ENCODE measurements at regions not wholly inside any gene's neighbourhood (a gene's known extent, or its start where the extent isn't known, plus 50 kb on each side); places are given as distances from the start of the nearest gene placed in this dataset.

GRCh38 chr16:22687031-22687530 lies 126.9 kb upstream of the HS3ST2 start:
- Histone ChIP-seq H3K36me3 (no peaks in the 10 kb centered on the region), H3K4me1 (no peaks in the 10 kb centered on the region), H3K4me3 (no peak overlapping the region), H3K27ac (no peak overlapping the region), H3K27me3 (peaks cover 0 to 3% of the 10 kb centered on the region in 2 donors), H3K9me3 (peaks cover 0 to 5% of the 10 kb centered on the region in 2 donors)
- DNase-seq (ENCODE audit: low spot score in 2 of 2) = no peak
- TF ChIP-seq POLR2A (IDR thresholded peaks at IDR 0.05) (no peak), POLR2AphosphoS5 (IDR thresholded peaks at IDR 0.05) (no peak), CTCF (IDR thresholded peaks at IDR 0.05) (no peak)
- intact Hi-C loops (cut with DNase I; ENCODE audit: low total_unique reads) = no loop called here

- Histone ChIP-seq H3K4me3 (no peak overlapping the region), H3K9me3 (peaks cover 0 to 5% of the 10 kb centered on the region in 2 donors), H3K36me3 (no peaks in the 10 kb centered on the region), H3K27ac (no peak overlapping the region), H3K27me3 (no peaks in the 10 kb centered on the region), H3K4me1 (no peaks in the 10 kb centered on the region)
- no peak for TF ChIP-seq POLR2AphosphoS5 (IDR thresholded peaks at IDR 0.05)
- intact Hi-C loops (cut with DNase I; ENCODE audit: low total_unique reads) = no loop called here
- DNase-seq (ENCODE audit: low spot score in 2 of 2) = no peak
Observed at GRCh38 chr16:22688463-22688862, 125.5 kb upstream of the HS3ST2 start.

- H3K36me3 ChIP-seq = no peaks in the 10 kb centered on the region
- no peaks in the 10 kb centered on the region for H3K4me1 ChIP-seq
- intact Hi-C loops (cut with DNase I; ENCODE audit: low total_unique reads) = no loop called here
- TF ChIP-seq CTCF (IDR thresholded peaks at IDR 0.05) (no peak), POLR2A (IDR thresholded peaks at IDR 0.05) (no peak), POLR2AphosphoS5 (IDR thresholded peaks at IDR 0.05) (no peak)
- H3K9me3 ChIP-seq = peaks cover 0 to 5% of the 10 kb centered on the region in 2 donors
- no peaks in the 10 kb centered on the region for H3K27me3 ChIP-seq
- H3K4me3 ChIP-seq = no peak overlapping the region
- no peak for DNase-seq (ENCODE audit: low spot score in 2 of 2)
- H3K27ac ChIP-seq = no peak overlapping the region
Observed at GRCh38 chr16:22688930-22689329, 125.0 kb upstream of the HS3ST2 start.

- intact Hi-C loops (cut with DNase I; ENCODE audit: low total_unique reads) = no loop called here
- no peak for DNase-seq (ENCODE audit: low spot score in 2 of 2)
- TF ChIP-seq CTCF (IDR thresholded peaks at IDR 0.05) (no peak), POLR2AphosphoS5 (IDR thresholded peaks at IDR 0.05) (no peak), POLR2A (IDR thresholded peaks at IDR 0.05) (no peak)
- Histone ChIP-seq H3K4me3 (no peak overlapping the region), H3K36me3 (no peaks in the 10 kb centered on the region), H3K27ac (no peak overlapping the region), H3K4me1 (no peaks in the 10 kb centered on the region), H3K9me3 (peaks cover 0 to 5% of the 10 kb centered on the region in 2 donors), H3K27me3 (no peaks in the 10 kb centered on the region)
Observed at GRCh38 chr16:22691335-22691734, 122.6 kb upstream of the HS3ST2 start.

GRCh38 chr16:22692034-22692433 lies 121.9 kb upstream of the HS3ST2 start:
- DNase-seq (ENCODE audit: low spot score in 2 of 2) = no peak
- Histone ChIP-seq H3K27me3 (no peaks in the 10 kb centered on the region), H3K4me1 (no peaks in the 10 kb centered on the region), H3K36me3 (no peaks in the 10 kb centered on the region), H3K9me3 (peaks cover 0 to 4% of the 10 kb centered on the region in 2 donors), H3K27ac (no peak overlapping the region), H3K4me3 (no peak overlapping the region)
- intact Hi-C loops (cut with DNase I; ENCODE audit: low total_unique reads) = no loop called here
- no peak for TF ChIP-seq CTCF (IDR thresholded peaks at IDR 0.05)
- TF ChIP-seq POLR2A (IDR thresholded peaks at IDR 0.05) = no peak
- no peak for TF ChIP-seq POLR2AphosphoS5 (IDR thresholded peaks at IDR 0.05)
